KBM-7 (cell line): ENCODE measurements at regions not wholly inside any gene's neighbourhood (a gene's known extent, or its start where the extent isn't known, plus 50 kb on each side); places are given as distances from the start of the nearest gene placed in this dataset.
"Not testable (repeated sequence)": the region's sequence is repeated elsewhere in the genome, so short reads cannot be mapped to it uniquely, and the experiment has no call there.

ENCODE experiments used
- DNase-seq: peaks from one replicate; pipeline ENCODE4 v3.0.0-alpha.2; 2015
- in situ Hi-C: fragments of 300-500 bp; cut with MboI; formaldehyde crosslinking; loops from 2 replicates; pipeline ENCODE4 v1.14.3; 2020; ENCODE audit warnings: low sequenced_read_pairs, low pct_unique_long_range_greater_than_20kb, mixed read lengths

GRCh38 chr18:45329316-45329715, 286.0 kb upstream of the SLC14A2 start:
- in situ Hi-C loops = no loop called here
- no peak for DNase-seq

- DNase-seq = no peak
- in situ Hi-C loops = no loop called here
Measured at GRCh38 chr18:45330170-45330594, 285.1 kb upstream of the SLC14A2 start.

GRCh38 chr18:45332871-45333270, 282.4 kb upstream of the SLC14A2 start:
- DNase-seq = no peak
- in situ Hi-C loops = no loop called here

- in situ Hi-C loops = no loop called here
- DNase-seq = no peak
Measured at GRCh38 chr18:45334191-45334590, 281.1 kb upstream of the SLC14A2 start.

- no peak for DNase-seq
Measured at GRCh38 chr18:45335282-45336043, 279.8 kb upstream of the SLC14A2 start.

GRCh38 chr18:45336448-45336847, 278.8 kb upstream of the SLC14A2 start:
- DNase-seq = no peak
- in situ Hi-C loops = no loop called here

More at GRCh38 chr18:45335282-45336043, 279.8 kb upstream of the SLC14A2 start:
- in situ Hi-C loops = no loop called here

- in situ Hi-C loops = no loop called here
- DNase-seq = no peak
Measured at GRCh38 chr18:45337477-45337876, 277.8 kb upstream of the SLC14A2 start.

- in situ Hi-C loops = no loop called here
- no peak for DNase-seq
Measured at GRCh38 chr18:45339810-45340550, 275.3 kb upstream of the SLC14A2 start.

- no peak for DNase-seq
- in situ Hi-C loops = no loop called here
Measured at GRCh38 chr18:45340884-45341283, 274.4 kb upstream of the SLC14A2 start.

GRCh38 chr18:45341454-45341853, 273.8 kb upstream of the SLC14A2 start:
- in situ Hi-C loops = no loop called here
- DNase-seq = no peak

- in situ Hi-C loops = no loop called here
- DNase-seq = no peak
Measured at GRCh38 chr18:45342166-45342565, 273.1 kb upstream of the SLC14A2 start.

- no peak for DNase-seq
- in situ Hi-C loops = no loop called here
Measured at GRCh38 chr18:45342653-45343052, 272.6 kb upstream of the SLC14A2 start.

- in situ Hi-C loops = no loop called here
- DNase-seq = no peak
Measured at GRCh38 chr18:45343365-45343764, 271.9 kb upstream of the SLC14A2 start.

- in situ Hi-C loops = not testable (repeated sequence)
Measured at GRCh38 chr18:45344680-45345079, 270.6 kb upstream of the SLC14A2 start.

GRCh38 chr18:45349019-45349418, 266.3 kb upstream of the SLC14A2 start:
- in situ Hi-C loops = no loop called here
- no peak for DNase-seq

More at GRCh38 chr18:45344680-45345079, 270.6 kb upstream of the SLC14A2 start:
- DNase-seq = not testable (repeated sequence)

GRCh38 chr18:45349467-45349866, 265.8 kb upstream of the SLC14A2 start:
- in situ Hi-C loops = no loop called here
- DNase-seq = no peak

- in situ Hi-C loops = no loop called here
- no peak for DNase-seq
Measured at GRCh38 chr18:45350404-45351156, 264.7 kb upstream of the SLC14A2 start.

GRCh38 chr18:45352874-45353273, 262.4 kb upstream of the SLC14A2 start:
- no peak for DNase-seq
- in situ Hi-C loops = no loop called here

- DNase-seq = no peak
- in situ Hi-C loops = no loop called here
Measured at GRCh38 chr18:45353530-45353929, 261.7 kb upstream of the SLC14A2 start.
